Occipital lobe (tissue), 1 donor: ENCODE measurements at regions not wholly inside any gene's neighbourhood (a gene's known extent, or its start where the extent isn't known, plus 50 kb on each side); places are given as distances from the start of the nearest gene placed in this dataset.
A peak's percentile ranks its signal among the peaks of the same experiment; 100 is the strongest.
"Not testable (repeated sequence)": the region's sequence is repeated elsewhere in the genome, so short reads cannot be mapped to it uniquely, and the experiment has no call there.

Experiments
- DNase-seq: peaks from one replicate; lab custom pipeline; 2025; lab: John Stamatoyannopoulos, UW

GRCh38 chr13:50731400-50731799 is 112.1 kb downstream of the DLEU7 start:
- DNase-seq, result no peak

DNA sequence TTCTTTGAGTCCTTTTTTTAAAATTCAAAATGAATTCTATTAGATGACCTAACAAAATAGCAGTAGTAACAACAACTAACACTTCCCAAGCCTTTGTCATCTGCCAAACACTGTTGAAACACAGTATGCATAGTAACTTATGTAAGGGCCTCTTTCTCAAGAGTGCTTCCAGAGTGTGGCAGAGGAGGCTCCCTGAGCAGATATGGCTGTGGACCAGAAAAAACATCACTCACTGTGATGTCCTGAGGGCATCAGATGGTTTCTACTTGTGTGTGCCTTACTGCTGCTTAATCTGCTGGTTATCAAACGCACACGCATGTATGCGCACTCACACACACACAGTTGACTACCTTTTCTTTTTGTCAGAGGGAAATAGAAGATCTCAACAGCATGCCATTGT is 110.8 kb downstream of the DLEU7 start:
- no peak for DNase-seq

DNA sequence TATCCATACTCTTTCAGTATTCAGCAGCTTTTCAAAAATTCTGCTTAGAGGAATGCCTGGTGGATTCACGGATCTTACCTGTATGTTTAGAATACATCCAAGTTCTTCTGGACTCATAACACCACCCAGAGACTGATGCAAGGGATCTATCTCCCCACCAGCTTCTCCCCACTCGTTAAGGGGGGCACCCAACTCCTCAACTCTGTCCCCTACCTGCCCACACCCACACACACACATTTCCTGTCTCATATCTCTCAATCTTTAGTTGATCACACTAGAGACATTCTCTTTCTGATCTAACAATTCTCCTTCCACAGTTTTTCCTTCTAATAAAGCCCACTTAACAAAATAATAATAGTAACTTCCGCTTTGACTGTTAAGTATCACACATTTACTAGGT is 110.1 kb downstream of the DLEU7 start:
- no peak for DNase-seq

- DNase-seq, result no peak
These were observed 108.4 kb downstream of the DLEU7 start for GRCh38 chr13:50735071-50735470.

DNA sequence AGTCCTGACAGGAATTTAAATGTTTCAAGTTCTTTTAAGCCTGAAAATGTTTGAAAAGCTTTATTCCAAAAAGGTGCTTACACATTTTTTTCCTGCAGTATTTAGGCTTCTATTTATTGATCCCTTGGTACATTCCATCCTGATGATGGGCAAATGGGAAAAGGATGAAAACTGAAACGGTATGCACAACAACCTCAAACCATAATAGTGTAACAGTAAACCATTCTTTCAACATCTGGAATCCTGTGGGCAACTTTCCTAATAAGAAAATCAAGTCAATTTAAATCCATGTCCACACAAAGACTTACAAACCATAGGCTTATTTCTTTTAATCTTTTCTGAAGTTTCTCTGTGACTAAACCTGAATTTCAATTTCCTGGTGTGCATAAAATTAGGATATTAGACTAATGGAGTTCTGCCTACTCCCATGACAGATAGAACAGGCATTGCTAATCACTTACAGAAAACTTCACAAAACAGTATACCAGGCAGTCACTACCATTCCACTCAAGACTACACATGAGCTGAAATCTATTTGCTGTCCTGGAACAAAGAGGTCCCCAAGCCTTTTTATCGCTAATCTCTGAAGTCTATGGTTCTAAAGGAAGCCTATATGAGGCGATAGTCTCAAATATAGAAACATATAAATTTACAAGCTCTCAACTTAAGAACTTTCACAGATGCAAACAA is 103.3 kb downstream of the DLEU7 start:
- no peak for DNase-seq

DNA sequence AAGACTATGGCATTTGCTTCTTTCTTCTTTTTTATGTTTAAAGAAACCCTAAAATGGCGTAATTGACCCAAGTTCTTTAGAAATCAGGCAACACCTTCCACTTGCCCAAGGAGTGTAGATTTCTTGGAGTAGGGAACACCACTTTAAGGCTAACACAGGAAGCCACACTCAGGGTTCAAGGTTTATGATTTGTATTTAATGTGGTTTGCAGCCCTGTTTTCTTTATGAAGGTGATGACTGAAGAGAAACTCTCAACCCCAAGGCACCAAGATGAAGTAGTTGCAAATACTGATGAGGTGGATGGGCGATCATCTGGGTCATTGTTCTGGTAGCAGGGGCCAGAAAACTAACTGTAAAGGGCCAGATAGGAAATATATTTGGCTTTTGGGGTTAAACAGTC is 101.1 kb downstream of the DLEU7 start:
- no peak for DNase-seq

- DNase-seq, result no peak
These were observed 100.5 kb downstream of the DLEU7 start for GRCh38 chr13:50742968-50743367.

GRCh38 chr13:50744116-50744660 is 99.3 kb downstream of the DLEU7 start:
- no peak for DNase-seq

DNA sequence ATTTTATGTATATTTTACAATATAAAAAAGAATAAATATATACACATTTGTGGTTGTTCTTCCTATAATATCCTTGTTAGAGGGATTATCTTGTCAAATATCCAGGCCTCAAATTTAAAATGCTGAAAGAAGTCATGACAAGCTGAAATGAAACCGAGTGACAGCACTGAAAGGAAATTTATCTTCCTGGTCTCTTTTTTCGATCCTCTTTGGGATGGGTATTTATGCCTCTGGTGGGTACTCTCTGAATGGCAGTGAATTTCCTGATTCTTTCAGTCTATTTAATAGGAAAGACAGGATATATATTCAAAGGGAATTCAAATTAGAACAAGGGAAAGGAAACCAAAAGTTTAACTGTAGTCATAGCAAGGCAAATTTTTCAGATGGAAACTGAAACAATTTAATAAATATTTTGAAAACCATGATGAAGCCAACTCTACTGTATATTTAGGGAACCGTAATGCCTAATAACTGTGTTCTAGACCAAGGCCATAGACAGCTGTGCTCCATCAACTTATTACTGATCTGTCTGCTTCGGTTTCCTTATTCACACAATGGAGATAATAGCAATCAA is 97.9 kb downstream of the DLEU7 start:
- DNase-seq, result no peak

DNA sequence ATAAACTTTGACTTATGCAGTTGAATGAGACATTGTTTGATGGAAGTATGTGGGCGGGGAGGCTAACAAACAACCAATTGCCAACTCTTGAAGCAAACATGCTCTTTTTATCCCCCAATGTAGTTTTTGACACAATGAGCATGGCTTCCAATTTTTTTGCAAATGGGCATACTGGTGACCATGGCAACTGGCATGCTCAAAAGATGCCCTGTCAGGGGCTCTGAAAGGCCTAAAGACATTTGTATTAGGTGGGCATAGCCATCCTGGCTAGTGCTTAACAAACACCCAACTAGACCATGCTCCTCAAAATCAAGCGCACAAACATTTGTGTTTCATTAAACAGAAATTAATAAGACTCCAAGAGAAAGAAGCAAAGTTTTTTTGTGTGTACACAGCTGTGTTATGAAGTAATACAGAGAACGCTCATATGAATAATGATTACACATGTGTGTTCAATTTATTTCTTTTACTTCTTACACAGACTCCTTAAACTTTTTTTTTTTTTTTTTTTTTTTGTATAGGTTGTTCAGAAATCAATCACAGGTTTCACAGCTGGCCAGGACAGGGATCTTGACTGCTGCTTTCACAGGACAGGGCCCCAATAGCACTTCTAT is 95.6 kb downstream of the DLEU7 start:
- no peak for DNase-seq

DNA sequence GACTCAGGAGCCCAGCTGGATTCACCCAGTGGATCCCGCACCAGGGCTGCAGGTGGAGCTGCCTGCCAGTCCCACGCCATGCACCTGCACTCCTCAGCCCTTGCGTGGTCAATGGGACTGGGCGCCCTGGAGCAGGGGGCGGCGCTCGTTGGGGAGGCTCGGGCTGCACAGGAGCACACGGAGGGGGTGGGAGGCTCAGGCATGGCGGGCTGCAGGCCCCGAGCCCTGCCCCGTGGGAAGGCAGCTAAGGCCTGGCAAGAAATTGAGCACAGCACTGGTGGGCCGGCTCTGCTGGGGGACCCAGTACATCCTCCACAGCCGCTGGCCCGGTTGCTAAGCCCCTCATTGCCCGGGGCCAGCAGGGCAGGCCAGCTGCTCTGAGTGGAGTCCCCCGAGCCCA is 90.3 kb downstream of the DLEU7 start:
- not testable (repeated sequence) for DNase-seq

GRCh38 chr13:50755862-50756685 is 87.4 kb downstream of the DLEU7 start:
- DNase-seq, result not testable (repeated sequence)

- no peak for DNase-seq
These were observed 86.5 kb downstream of the DLEU7 start for GRCh38 chr13:50757008-50757407.

GRCh38 chr13:50758796-50759195 is 84.7 kb downstream of the DLEU7 start:
- DNase-seq, result no peak

- no peak for DNase-seq
These were observed 82.7 kb downstream of the DLEU7 start for GRCh38 chr13:50760751-50761150.

- no peak for DNase-seq
These were observed 82.1 kb downstream of the DLEU7 start for GRCh38 chr13:50761406-50761805.

DNA sequence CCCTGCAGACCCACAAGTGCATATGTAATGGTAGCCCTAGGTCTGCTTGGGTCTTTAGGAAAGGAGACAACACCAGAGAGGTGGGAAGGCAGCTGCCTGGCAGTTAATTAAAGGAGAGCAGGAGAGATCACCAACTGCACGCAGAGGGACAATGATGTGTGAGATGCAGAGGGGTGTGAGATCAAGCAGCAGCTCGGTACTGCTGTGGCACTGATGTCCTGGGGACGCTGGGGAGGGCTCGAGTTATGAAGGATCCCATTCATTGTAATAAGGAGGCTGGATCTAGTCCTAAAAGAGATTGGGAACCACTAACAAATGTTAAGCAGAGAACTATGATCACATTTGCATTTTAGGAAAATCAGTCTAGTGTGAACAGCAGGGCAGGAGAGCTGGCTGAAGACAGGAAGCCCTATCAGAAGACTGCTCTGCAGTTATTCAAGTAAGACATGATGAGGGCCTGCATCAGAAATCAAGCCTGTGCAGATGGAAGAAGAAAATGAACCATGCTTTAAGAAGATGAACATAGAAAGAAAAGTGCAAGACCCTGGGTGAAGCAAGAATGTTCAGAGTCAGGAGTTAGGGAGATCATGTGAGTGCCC is 80.4 kb downstream of the DLEU7 start:
- DNase-seq, result no peak

GRCh38 chr13:50766013-50766412 is 77.5 kb downstream of the DLEU7 start:
- DNase-seq, result peak; percentile 6

GRCh38 chr13:50766695-50767094 is 76.8 kb downstream of the DLEU7 start:
- no peak for DNase-seq

DNA sequence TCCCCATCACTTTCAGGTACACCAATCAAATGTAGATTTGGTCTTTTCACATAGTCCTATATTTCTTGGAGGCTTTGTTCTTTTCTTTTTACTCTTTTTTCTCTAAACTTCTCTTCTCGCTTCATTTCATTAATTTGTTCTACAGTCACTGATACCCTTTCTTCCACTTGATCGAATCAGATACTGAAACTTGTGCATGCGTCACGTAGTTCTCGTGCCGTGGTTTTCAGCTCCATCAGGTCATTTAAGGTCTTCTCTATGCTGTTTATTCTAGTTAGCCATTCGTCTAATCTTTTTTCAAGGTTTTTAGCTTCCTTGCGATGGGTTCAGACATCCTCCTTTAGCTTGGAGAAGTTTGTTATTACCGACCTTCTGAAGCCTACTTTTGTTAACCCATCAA is 70.6 kb downstream of the DLEU7 start:
- DNase-seq, result not testable (repeated sequence)
